HCT116 (cell line): ENCODE measurements at regions not wholly inside any gene's neighbourhood (a gene's known extent, or its start where the extent isn't known, plus 50 kb on each side); places are given as distances from the start of the nearest gene placed in this dataset.

Source experiments
- JUND ChIP-seq: IDR thresholded peaks from 2 replicates; pipeline ENCODE4 v1.6.1; 2012
- SP1 ChIP-seq: IDR thresholded peaks from 2 replicates; pipeline ENCODE4 v1.6.1; 2012; ENCODE audit warnings: low read depth
- YY1 ChIP-seq: IDR thresholded peaks from 2 replicates; pipeline ENCODE4 v1.6.1; 2011; ENCODE audit warnings: low read length, low read depth, moderate library complexity, mild to moderate bottlenecking; ENCODE audit not compliant: insufficient replicate concordance; ENCODE audit errors: extremely low read depth
- ZFX ChIP-seq: fragments of 450-650 bp; IDR thresholded peaks from 2 replicates; pipeline ENCODE4 v1.6.1; 2017
- TF ChIP-seq, protein P1 (sequence below), 3 experiments: fragments of 200-600 bp in 1 of 3; sonication (generic) in 1 of 3; IDR thresholded peaks in 2 of 3; conservative IDR thresholded peaks in 1 of 3; 2 replicates each; pipeline ENCODE4 v1.5.1; 2012 to 2017; ENCODE audit warnings: low read depth in 2 of 3, low read length in 2 of 3, antibody characterized with exemption in 1 of 3, borderline replicate concordance in 1 of 3, control low read depth in 1 of 3, mild to moderate bottlenecking in 1 of 3, mixed read lengths in 1 of 3, mixed run types in 1 of 3, moderate library complexity in 1 of 3; ENCODE audit not compliant: insufficient read depth in 1 of 3
- TF ChIP-seq, protein P2 (sequence below): IDR thresholded peaks from 2 replicates; pipeline ENCODE4 v1.6.1; 2012; ENCODE audit warnings: low read depth

DNA sequence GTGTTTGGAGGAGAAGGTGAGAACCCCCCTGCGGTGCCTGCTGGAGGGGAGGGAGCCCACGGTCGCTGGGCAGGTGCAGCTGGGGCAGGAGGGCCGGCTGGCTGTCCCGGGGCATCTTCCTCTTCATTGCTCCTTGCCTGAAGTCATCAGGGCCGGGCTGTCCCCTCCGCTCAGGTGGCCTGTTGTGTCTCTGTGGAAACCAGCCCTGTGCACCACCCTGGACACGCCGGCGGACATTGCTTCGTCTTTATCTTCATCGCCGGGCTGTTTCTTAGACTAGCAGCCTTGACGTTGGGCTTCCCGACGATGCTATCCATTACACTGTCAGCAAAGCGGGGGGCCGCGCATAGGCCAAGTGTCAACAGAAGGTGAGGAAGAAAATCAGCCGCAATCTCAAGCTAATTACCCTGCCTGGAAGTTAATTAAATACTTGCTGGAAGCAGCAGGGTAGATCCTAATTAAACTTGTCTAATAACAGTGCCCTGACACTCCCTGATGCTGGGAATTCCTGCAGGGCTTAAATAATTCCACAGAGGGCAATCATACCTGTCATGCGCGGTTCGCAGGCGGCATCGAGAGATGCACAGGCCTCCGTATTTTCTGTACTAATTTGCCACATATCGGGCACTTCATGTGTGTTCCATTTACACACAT, 111.4 kb upstream of the SOX1 start:
- TF ChIP-seq SP1 = no peak
- TF ChIP-seq, protein P1, sequence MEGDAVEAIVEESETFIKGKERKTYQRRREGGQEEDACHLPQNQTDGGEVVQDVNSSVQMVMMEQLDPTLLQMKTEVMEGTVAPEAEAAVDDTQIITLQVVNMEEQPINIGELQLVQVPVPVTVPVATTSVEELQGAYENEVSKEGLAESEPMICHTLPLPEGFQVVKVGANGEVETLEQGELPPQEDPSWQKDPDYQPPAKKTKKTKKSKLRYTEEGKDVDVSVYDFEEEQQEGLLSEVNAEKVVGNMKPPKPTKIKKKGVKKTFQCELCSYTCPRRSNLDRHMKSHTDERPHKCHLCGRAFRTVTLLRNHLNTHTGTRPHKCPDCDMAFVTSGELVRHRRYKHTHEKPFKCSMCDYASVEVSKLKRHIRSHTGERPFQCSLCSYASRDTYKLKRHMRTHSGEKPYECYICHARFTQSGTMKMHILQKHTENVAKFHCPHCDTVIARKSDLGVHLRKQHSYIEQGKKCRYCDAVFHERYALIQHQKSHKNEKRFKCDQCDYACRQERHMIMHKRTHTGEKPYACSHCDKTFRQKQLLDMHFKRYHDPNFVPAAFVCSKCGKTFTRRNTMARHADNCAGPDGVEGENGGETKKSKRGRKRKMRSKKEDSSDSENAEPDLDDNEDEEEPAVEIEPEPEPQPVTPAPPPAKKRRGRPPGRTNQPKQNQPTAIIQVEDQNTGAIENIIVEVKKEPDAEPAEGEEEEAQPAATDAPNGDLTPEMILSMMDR (IDR thresholded peaks at IDR 0.05 in 2 of 3, conservative IDR thresholded peaks at IDR 0.05 in 1 of 3; ENCODE audit: borderline replicate concordance in 1 of 3, insufficient read depth in 1 of 3, low read depth in 2 of 3, low read length in 2 of 3) = no peak
- TF ChIP-seq, protein P2, sequence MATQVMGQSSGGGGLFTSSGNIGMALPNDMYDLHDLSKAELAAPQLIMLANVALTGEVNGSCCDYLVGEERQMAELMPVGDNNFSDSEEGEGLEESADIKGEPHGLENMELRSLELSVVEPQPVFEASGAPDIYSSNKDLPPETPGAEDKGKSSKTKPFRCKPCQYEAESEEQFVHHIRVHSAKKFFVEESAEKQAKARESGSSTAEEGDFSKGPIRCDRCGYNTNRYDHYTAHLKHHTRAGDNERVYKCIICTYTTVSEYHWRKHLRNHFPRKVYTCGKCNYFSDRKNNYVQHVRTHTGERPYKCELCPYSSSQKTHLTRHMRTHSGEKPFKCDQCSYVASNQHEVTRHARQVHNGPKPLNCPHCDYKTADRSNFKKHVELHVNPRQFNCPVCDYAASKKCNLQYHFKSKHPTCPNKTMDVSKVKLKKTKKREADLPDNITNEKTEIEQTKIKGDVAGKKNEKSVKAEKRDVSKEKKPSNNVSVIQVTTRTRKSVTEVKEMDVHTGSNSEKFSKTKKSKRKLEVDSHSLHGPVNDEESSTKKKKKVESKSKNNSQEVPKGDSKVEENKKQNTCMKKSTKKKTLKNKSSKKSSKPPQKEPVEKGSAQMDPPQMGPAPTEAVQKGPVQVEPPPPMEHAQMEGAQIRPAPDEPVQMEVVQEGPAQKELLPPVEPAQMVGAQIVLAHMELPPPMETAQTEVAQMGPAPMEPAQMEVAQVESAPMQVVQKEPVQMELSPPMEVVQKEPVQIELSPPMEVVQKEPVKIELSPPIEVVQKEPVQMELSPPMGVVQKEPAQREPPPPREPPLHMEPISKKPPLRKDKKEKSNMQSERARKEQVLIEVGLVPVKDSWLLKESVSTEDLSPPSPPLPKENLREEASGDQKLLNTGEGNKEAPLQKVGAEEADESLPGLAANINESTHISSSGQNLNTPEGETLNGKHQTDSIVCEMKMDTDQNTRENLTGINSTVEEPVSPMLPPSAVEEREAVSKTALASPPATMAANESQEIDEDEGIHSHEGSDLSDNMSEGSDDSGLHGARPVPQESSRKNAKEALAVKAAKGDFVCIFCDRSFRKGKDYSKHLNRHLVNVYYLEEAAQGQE = no peak
- TF ChIP-seq ZFX = no peak
- TF ChIP-seq YY1 = no peak
- no peak for TF ChIP-seq JUND
